HG03064 (cell line): ENCODE measurements at regions not wholly inside any gene's neighbourhood (a gene's known extent, or its start where the extent isn't known, plus 50 kb on each side); places are given as distances from the start of the nearest gene placed in this dataset.
"Not testable (repeated sequence)": the region's sequence is repeated elsewhere in the genome, so short reads cannot be mapped to it uniquely, and the experiment has no call there.

ENCODE experiments used
- ATAC-seq: cut with Tn5 transposase; IDR thresholded peaks from one replicate; pipeline ENCODE4 v1.9.1; 2021; ENCODE audit warnings: low read depth; ENCODE audit not compliant: unreplicated experiment

- no peak for ATAC-seq
These were observed 221.3 kb upstream of the MSX2 start for GRCh38 chr5:174503086-174503460.

GRCh38 chr5:174503461-174504265 lies 220.7 kb upstream of the MSX2 start:
- no peak for ATAC-seq

DNA sequence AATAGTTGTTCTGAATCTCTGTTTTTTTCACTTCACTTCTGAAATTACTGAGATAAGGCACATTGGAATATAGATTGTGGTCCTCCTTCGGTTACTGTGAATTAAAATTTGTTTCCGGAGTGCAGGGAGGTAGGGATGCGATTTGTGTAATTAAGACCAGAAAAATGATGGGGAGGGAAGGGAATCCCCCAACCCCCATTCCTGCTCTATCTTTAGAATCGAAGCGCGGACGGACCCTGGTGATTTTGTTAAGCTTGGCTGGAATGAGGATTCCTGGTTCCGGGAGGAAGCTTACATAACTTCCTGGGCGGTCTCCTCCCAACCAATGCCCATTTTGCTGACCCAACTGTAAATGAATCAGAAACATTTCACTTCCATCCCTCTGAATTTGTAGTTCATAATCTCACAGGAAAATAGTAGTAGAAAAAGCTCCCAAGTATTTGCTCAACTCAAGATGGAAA lies 220.1 kb upstream of the MSX2 start:
- no peak for ATAC-seq

DNA sequence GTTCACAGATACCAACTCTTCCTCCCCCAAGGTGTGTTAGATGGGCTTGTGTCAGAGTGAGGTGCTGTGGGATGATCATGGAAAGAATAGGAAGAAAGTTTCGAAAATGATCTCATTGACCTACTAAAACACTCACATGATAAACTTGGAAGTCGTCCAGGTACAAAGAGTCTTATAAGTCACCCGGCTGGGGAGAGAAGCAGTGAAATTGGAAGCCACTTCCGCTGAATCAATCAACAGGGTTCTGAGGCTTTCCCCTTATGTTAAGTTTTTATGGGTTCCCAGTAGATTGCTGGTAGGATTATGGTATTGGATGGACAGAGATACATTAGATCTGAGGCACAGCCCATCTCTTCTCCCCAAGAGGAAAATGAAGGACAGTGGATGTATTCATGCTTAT lies 218.8 kb upstream of the MSX2 start:
- ATAC-seq = no peak

DNA sequence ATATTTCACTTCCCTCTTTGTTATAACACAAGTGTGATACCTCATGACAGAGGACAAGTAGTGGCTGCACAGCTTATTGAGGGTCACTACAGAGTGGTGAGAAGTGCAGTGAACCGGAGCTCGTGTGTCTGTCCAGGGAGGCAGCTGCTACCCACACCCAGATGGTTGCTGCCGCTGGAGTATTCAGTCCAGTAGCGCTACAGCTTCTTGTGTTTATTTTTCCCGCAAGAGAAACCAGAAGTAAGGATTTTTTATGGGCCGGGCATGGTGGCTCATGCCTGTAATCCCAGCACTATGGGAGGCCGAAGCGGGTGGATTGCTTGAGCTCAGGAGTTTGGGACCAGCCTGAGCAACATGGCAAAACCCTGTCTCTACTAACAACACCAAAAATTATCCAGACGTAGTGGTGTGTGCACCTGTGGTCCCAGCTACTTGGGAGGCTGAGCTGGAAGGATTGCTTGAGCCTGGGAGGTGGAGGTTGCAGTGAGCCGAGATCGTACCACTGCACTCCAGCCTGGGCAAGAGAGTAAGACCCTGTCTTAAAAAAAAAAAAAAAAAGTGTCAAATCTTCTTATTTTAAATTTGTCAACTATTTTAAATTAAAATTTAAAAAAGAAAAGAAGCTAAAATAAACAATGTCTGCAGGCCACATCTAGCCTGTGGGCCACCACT lies 213.5 kb upstream of the MSX2 start:
- not testable (repeated sequence) for ATAC-seq

- no peak for ATAC-seq
These were observed 212.6 kb upstream of the MSX2 start for GRCh38 chr5:174511714-174512253.

DNA sequence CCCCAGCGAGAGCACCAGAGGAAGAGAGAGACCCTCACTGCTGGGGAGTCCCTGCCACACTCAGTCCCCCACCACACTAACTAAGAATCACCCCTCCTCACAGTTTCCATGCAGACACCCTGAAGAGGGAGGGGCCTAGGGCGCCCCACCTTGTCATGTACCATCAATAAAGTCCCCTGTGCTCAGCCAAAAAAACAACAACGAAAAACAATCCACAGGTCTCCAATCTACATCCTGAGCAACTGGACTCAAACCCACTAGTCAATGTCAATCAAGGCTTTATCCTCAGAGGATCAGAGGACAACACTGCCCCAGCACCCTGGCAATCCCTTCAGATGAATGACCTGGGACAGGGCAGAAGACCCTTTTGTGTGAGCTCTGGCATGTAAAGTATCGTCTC lies 210.1 kb upstream of the MSX2 start:
- no peak for ATAC-seq

GRCh38 chr5:174514983-174515394 lies 209.4 kb upstream of the MSX2 start:
- no peak for ATAC-seq

DNA sequence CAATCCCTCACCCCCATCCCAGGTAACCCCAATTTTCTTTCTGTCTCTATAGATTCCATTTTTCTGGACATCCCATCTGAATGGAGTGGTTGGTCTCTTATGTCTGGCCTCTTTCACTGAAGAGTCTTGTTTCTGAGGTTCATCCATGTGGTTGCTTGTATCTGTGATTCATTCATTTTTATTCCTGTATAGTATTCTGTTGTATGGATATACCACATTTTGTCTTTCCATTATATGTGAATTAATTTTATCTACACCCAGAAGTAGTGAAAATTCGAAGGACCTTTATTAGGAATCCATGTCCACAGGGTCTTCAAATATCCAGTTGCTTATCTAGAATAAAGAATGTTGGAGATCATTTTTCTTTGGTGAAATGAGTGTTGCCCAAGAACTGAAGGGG lies 207.6 kb upstream of the MSX2 start:
- ATAC-seq = no peak

- no peak for ATAC-seq
These were observed 205.9 kb upstream of the MSX2 start for GRCh38 chr5:174518512-174518911.

GRCh38 chr5:174520420-174521396 lies 203.7 kb upstream of the MSX2 start:
- ATAC-seq = no peak

- no peak for ATAC-seq
These were observed 202.9 kb upstream of the MSX2 start for GRCh38 chr5:174521449-174521848.

- no peak for ATAC-seq
These were observed 201.7 kb upstream of the MSX2 start for GRCh38 chr5:174522480-174523260.

GRCh38 chr5:174523311-174524071 lies 200.9 kb upstream of the MSX2 start:
- no peak for ATAC-seq

GRCh38 chr5:174524351-174524750 lies 200.0 kb upstream of the MSX2 start:
- ATAC-seq = no peak

- no peak for ATAC-seq
These were observed 198.2 kb upstream of the MSX2 start for GRCh38 chr5:174526177-174526576.

DNA sequence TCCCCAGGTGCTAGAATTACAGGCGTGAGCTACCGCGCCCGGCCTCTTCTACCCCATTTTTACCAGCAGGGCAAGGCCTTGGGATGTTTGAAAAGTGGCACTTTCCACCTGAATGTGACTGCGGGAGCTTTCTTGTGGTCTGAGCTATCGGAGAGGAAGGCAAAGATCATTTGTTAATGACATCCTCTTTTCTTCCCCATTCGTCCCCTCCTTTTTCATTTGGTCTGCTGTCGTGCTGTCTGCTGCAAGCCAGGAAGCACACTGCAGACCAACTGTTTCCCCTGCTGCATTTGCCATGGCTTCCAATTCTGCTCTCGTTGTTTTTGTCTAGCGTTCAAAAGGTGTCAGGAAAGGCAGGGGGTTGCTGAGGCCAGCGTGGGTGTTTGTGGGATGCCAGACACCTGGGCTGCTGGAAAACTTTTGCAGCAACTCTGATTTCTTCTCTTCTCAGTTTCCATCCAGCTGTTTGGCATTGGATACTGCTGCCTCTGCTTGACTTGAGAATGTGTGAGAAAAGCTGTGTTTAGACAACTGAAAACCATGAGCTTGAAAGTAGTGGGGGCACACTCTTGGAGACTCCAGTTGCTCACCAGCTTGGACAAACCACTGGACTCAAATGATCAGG lies 196.4 kb upstream of the MSX2 start:
- ATAC-seq = no peak

DNA sequence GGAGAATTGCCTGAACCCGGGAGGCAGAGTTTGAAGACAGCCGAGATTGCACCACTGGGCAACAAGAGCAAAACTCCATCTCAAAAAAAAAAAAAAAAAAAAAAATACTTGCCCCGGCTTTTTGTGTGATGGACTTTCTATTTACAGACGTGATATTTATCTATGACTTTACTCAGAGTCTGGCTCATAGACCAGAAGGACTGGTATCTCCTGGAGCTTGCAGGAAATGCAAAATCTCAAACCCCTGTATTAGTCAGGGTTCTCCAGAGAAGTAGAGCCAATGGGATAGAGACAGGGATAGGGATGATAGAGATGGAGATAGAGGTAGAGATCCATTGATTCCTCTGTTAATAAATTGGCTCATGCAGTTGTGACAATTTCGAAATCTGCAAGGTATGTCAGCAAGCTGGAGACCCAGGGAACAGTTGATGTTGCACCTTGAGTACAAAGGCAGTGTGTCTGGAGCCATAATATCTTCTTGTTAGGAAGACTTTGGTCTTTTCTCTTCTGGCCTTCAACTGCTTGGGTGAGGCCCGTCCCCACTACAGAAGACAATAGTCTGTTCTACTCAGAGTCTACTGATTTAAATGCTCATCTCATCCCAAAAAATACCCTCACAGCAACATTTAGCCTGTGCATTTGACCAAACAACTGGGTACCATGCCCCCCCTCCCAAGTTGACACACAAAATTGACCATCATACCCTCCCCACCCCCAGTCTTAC lies 195.4 kb upstream of the MSX2 start:
- ATAC-seq = no peak
